Suprapubic skin (tissue), 3 donors: ENCODE measurements at regions not wholly inside any gene's neighbourhood (a gene's known extent, or its start where the extent isn't known, plus 50 kb on each side); places are given as distances from the start of the nearest gene placed in this dataset.
"Not testable (repeated sequence)": the region's sequence is repeated elsewhere in the genome, so short reads cannot be mapped to it uniquely, and the experiment has no call there.

ENCODE experiments used
- POLR2A ChIP-seq, 2 donors: fragments of 450-650 bp; IDR thresholded peaks; one replicate each; pipeline ENCODE4 v1.6.1; 2017; ENCODE audit warnings: antibody characterized with exemption in 2 of 2, mild to moderate bottlenecking in 2 of 2, moderate library complexity in 2 of 2
- TF ChIP-seq, protein P1 (sequence below), 2 donors: fragments of 200-600 bp in 1 of 2; fragments of 450-650 bp in 1 of 2; sonication (generic) in 1 of 2; IDR thresholded peaks; one replicate each; pipeline ENCODE4 v1.5.1; 2016 to 2019; ENCODE audit warnings: antibody characterized with exemption in 2 of 2, mild to moderate bottlenecking in 1 of 2, moderate library complexity in 1 of 2

DNA sequence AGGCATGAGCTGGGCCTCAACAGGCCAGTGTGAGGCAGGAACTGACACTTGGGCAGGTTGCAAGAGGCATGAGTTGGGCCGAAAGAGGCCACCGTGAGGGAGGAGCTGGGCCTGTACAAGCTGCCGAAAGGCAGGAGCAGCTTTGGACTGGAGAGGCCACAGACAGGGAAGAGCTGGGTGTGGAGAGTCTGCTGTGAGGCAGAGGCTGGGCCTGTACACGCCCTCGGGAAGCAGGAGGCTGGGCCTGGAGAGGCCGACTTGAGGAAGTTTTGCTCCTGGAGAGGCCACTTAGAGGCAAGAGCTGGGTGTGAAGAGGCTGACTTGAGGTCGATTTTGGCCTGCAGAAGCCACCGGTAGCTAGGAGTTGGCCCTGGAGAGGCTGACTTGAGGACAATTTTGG, 73.3 kb upstream of the COBL start:
- TF ChIP-seq, protein P1, sequence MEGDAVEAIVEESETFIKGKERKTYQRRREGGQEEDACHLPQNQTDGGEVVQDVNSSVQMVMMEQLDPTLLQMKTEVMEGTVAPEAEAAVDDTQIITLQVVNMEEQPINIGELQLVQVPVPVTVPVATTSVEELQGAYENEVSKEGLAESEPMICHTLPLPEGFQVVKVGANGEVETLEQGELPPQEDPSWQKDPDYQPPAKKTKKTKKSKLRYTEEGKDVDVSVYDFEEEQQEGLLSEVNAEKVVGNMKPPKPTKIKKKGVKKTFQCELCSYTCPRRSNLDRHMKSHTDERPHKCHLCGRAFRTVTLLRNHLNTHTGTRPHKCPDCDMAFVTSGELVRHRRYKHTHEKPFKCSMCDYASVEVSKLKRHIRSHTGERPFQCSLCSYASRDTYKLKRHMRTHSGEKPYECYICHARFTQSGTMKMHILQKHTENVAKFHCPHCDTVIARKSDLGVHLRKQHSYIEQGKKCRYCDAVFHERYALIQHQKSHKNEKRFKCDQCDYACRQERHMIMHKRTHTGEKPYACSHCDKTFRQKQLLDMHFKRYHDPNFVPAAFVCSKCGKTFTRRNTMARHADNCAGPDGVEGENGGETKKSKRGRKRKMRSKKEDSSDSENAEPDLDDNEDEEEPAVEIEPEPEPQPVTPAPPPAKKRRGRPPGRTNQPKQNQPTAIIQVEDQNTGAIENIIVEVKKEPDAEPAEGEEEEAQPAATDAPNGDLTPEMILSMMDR (IDR thresholded peaks at IDR 0.05) = not testable (repeated sequence)
- TF ChIP-seq POLR2A (IDR thresholded peaks at IDR 0.05) = not testable (repeated sequence)
